ENCODE measurements at regions not wholly inside any gene's neighbourhood (a gene's known extent, or its start where the extent isn't known, plus 50 kb on each side); places are given as distances from the start of the nearest gene placed in this dataset.

- Histone ChIP-seq H3K4me1 (no peaks in the 10 kb centered on the region), H3K9me3 (no peaks in the 10 kb centered on the region), H3K27me3 (no peaks in the 10 kb centered on the region), H3K36me3 (no peaks in the 10 kb centered on the region), H3K27ac (no peak overlapping the region), H3K4me3 (no peak overlapping the region)
- TF ChIP-seq, protein P1, sequence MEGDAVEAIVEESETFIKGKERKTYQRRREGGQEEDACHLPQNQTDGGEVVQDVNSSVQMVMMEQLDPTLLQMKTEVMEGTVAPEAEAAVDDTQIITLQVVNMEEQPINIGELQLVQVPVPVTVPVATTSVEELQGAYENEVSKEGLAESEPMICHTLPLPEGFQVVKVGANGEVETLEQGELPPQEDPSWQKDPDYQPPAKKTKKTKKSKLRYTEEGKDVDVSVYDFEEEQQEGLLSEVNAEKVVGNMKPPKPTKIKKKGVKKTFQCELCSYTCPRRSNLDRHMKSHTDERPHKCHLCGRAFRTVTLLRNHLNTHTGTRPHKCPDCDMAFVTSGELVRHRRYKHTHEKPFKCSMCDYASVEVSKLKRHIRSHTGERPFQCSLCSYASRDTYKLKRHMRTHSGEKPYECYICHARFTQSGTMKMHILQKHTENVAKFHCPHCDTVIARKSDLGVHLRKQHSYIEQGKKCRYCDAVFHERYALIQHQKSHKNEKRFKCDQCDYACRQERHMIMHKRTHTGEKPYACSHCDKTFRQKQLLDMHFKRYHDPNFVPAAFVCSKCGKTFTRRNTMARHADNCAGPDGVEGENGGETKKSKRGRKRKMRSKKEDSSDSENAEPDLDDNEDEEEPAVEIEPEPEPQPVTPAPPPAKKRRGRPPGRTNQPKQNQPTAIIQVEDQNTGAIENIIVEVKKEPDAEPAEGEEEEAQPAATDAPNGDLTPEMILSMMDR (IDR thresholded peaks at IDR 0.05), result no peak
- TF ChIP-seq EP300 (IDR thresholded peaks at IDR 0.05) (no peak), POLR2A (IDR thresholded peaks at IDR 0.05) (no peak)
- 74 to 75% methylated on average over 4 of the region's 4 CpGs for WGBS, 2 donors
- no peak for DNase-seq (ENCODE audit: low spot score in 2 of 2)
Observed at GRCh38 chr3:124619887-124620599, 110.2 kb upstream of the UMPS start.

- no peak overlapping the region for H3K27ac ChIP-seq
- TF ChIP-seq, protein P1 (IDR thresholded peaks at IDR 0.05), result no peak
- no peak for TF ChIP-seq EP300 (IDR thresholded peaks at IDR 0.05)
- no peak for TF ChIP-seq POLR2A (IDR thresholded peaks at IDR 0.05)
- WGBS, 2 donors, result 48 to 54% methylated on average over 6 of the region's 6 CpGs
- no peaks in the 10 kb centered on the region for H3K27me3 ChIP-seq
- no peaks in the 10 kb centered on the region for H3K4me1 ChIP-seq
- H3K36me3 ChIP-seq, result no peaks in the 10 kb centered on the region
- peak in 1 of 2 donors; percentile 9 for DNase-seq (ENCODE audit: low spot score in 2 of 2)
- no peaks in the 10 kb centered on the region for H3K9me3 ChIP-seq
- no peak overlapping the region for H3K4me3 ChIP-seq
Observed at GRCh38 chr3:124620600-124621063, 109.6 kb upstream of the UMPS start.

- Histone ChIP-seq H3K36me3 (no peaks in the 10 kb centered on the region), H3K4me3 (no peak overlapping the region), H3K27me3 (no peaks in the 10 kb centered on the region), H3K9me3 (no peaks in the 10 kb centered on the region), H3K27ac (no peak overlapping the region), H3K4me1 (no peaks in the 10 kb centered on the region)
- 62 to 87% methylated on average over 3 of the region's 3 CpGs for WGBS, 2 donors
- DNase-seq (ENCODE audit: low spot score in 2 of 2), result no peak
- TF ChIP-seq POLR2A (IDR thresholded peaks at IDR 0.05) (no peak), EP300 (IDR thresholded peaks at IDR 0.05) (no peak)
- TF ChIP-seq, protein P1 (IDR thresholded peaks at IDR 0.05), result no peak
Observed at GRCh38 chr3:124621498-124621897, 108.8 kb upstream of the UMPS start.

- TF ChIP-seq, protein P1 (IDR thresholded peaks at IDR 0.05), result no peak
- TF ChIP-seq POLR2A (IDR thresholded peaks at IDR 0.05) (no peak), EP300 (IDR thresholded peaks at IDR 0.05) (no peak)
- Histone ChIP-seq H3K4me1 (no peaks in the 10 kb centered on the region), H3K36me3 (no peaks in the 10 kb centered on the region), H3K27me3 (no peaks in the 10 kb centered on the region), H3K4me3 (no peak overlapping the region), H3K9me3 (no peaks in the 10 kb centered on the region), H3K27ac (no peak overlapping the region)
- DNase-seq (ENCODE audit: low spot score in 2 of 2), result no peak
Observed at GRCh38 chr3:124625074-124625473, 105.2 kb upstream of the UMPS start.

GRCh38 chr3:124627501-124627908, 102.7 kb upstream of the UMPS start:
- Histone ChIP-seq H3K9me3 (no peaks in the 10 kb centered on the region), H3K27me3 (no peaks in the 10 kb centered on the region), H3K4me3 (no peak overlapping the region), H3K4me1 (no peaks in the 10 kb centered on the region), H3K27ac (no peak overlapping the region), H3K36me3 (no peaks in the 10 kb centered on the region)
- TF ChIP-seq EP300 (IDR thresholded peaks at IDR 0.05) (no peak), POLR2A (IDR thresholded peaks at IDR 0.05) (no peak)
- TF ChIP-seq, protein P1 (IDR thresholded peaks at IDR 0.05), result no peak
- no peak for DNase-seq (ENCODE audit: low spot score in 2 of 2)
- WGBS, 2 donors, result 83 to 87% methylated on average over 6 of the region's 6 CpGs
